ENCODE measurements at regions not wholly inside any gene's neighbourhood (a gene's known extent, or its start where the extent isn't known, plus 50 kb on each side); places are given as distances from the start of the nearest gene placed in this dataset.

- no peak for DNase-seq (ENCODE audit: low read depth)
- TF ChIP-seq CTCF (conservative IDR thresholded peaks at IDR 0.05; ENCODE audit: low read depth, low read length) = no peak
Observed at GRCh38 chr11:130574740-130575139, 126.3 kb downstream of the ADAMTS15 start.

DNA sequence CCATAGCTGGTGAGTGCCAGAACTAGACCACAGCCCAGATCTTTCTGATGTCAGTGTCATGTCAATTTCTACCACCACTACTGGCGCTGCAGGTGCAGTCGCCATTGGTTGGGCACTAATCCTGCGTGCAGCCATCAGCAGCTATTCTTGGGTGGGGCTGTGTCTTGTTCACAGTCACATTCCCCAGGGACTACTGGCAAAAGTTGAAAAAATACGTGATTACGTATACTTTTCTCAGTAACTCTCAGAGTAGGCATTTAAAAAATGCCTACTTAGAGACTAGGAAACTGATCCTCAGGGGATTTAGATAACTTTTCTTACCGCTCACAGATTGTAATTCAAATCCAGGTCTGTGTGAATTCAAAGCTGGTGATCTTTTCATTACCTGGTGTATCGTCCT, 127.7 kb downstream of the ADAMTS15 start:
- DNase-seq (ENCODE audit: low read depth) = no peak
- no peak overlapping the region for H3K4me3 ChIP-seq (ENCODE audit: low read length)
- TF ChIP-seq CTCF (conservative IDR thresholded peaks at IDR 0.05; ENCODE audit: low read depth, low read length) = no peak

More at GRCh38 chr11:130574740-130575139, 126.3 kb downstream of the ADAMTS15 start:
- no peak overlapping the region for H3K4me3 ChIP-seq (ENCODE audit: low read length)

DNA sequence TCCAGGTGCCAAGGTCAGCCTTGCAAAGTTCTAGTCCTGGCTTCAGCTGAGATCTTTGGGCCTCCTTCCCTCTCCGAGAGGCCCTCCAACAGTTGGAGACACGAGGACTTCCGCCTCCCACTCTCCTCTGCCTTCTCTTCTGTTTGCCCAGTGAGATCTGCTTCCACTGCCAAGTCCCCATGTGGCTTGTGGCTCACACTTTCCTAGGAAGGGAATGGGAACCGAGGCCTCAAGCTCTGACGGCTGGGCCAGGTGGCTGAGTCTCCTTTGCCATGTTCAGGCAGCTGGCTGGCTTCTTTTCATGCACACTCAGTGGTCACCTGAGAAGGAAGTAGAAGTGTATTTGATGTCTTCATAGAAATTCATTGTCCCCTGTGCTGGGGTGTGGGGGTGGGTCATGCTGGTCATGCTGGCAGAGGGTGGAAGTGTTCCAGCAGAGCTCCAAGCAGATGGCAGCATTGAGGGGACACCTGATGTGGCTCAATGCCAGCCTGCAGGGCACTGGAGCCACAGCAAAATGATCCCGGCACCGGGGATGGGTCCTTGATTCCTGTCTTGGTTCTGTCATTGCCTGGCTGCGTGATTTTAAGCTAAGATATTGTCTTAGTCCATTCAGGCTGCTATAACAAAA, 130.4 kb downstream of the ADAMTS15 start:
- no peak for TF ChIP-seq CTCF (conservative IDR thresholded peaks at IDR 0.05; ENCODE audit: low read depth, low read length)
- H3K4me3 ChIP-seq (ENCODE audit: low read length) = no peak overlapping the region
- DNase-seq (ENCODE audit: low read depth) = no peak

GRCh38 chr11:130580372-130580771, 131.9 kb downstream of the ADAMTS15 start:
- H3K4me3 ChIP-seq (ENCODE audit: low read length) = no peak overlapping the region
- DNase-seq (ENCODE audit: low read depth) = no peak
- TF ChIP-seq CTCF (conservative IDR thresholded peaks at IDR 0.05; ENCODE audit: low read depth, low read length) = no peak

DNA sequence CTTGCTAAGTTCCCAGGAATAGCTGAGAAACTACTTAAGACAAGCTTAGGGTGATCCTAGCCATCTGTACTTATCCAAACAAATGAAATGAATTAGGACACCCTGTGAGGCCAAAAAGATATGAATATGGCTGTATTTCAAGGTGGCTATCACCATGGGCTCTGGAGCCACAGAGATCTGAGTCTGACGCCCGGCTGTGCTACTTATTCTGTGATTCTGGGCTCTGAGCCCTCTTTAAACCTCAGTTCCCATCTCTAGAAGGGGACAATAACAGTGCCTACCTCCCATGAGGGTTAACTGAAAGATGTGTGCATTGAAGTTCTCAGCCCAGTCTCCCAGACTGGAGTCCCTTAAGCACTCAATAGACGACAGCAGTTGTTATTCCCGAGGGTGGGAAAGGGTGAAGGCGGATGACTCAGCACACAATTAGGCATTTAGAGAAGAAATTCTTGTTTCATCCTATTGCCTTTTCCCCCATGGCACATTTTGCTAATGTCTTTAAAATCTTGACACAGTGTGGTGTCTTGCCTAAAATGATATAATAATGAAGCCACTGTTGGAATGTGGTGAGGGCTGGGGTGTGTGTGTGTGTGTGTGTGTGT, 132.5 kb downstream of the ADAMTS15 start:
- no peak overlapping the region for H3K4me3 ChIP-seq (ENCODE audit: low read length)
- TF ChIP-seq CTCF (conservative IDR thresholded peaks at IDR 0.05; ENCODE audit: low read depth, low read length) = no peak
- DNase-seq (ENCODE audit: low read depth) = no peak

GRCh38 chr11:130581646-130582045, 133.2 kb downstream of the ADAMTS15 start:
- DNase-seq (ENCODE audit: low read depth) = no peak
- no peak overlapping the region for H3K4me3 ChIP-seq (ENCODE audit: low read length)
- no peak for TF ChIP-seq CTCF (conservative IDR thresholded peaks at IDR 0.05; ENCODE audit: low read depth, low read length)

GRCh38 chr11:130582176-130582575, 133.7 kb downstream of the ADAMTS15 start:
- no peak overlapping the region for H3K4me3 ChIP-seq (ENCODE audit: low read length)
- no peak for TF ChIP-seq CTCF (conservative IDR thresholded peaks at IDR 0.05; ENCODE audit: low read depth, low read length)
- no peak for DNase-seq (ENCODE audit: low read depth)
